ENCODE measurements at regions not wholly inside any gene's neighbourhood (a gene's known extent, or its start where the extent isn't known, plus 50 kb on each side); places are given as distances from the start of the nearest gene placed in this dataset.

GRCh38 chr16:66231452-66232160 lies 134.9 kb upstream of the CDH5 start:
- DNase-seq (ENCODE audit: low read depth): no peak
- TF ChIP-seq CTCF (IDR thresholded peaks at IDR 0.05; ENCODE audit: insufficient read depth, low read length): no peak

GRCh38 chr16:66229651-66230050 lies 136.8 kb upstream of the CDH5 start:
- TF ChIP-seq CTCF (IDR thresholded peaks at IDR 0.05; ENCODE audit: insufficient read depth, low read length): no peak
- DNase-seq (ENCODE audit: low read depth): no peak
- no peak overlapping the region for H3K4me3 ChIP-seq (ENCODE audit: low read depth, low read length)

More at GRCh38 chr16:66231452-66232160, 134.9 kb upstream of the CDH5 start:
- H3K4me3 ChIP-seq (ENCODE audit: low read depth, low read length): no peak overlapping the region

GRCh38 chr16:66228792-66229191 lies 137.7 kb upstream of the CDH5 start:
- H3K4me3 ChIP-seq (ENCODE audit: low read depth, low read length): no peak overlapping the region
- DNase-seq (ENCODE audit: low read depth): peak; percentile 57
- TF ChIP-seq CTCF (IDR thresholded peaks at IDR 0.05; ENCODE audit: insufficient read depth, low read length): no peak

- TF ChIP-seq CTCF (IDR thresholded peaks at IDR 0.05; ENCODE audit: insufficient read depth, low read length): no peak
- DNase-seq (ENCODE audit: low read depth): no peak
- no peak overlapping the region for H3K4me3 ChIP-seq (ENCODE audit: low read depth, low read length)
These were observed 138.5 kb upstream of the CDH5 start for GRCh38 chr16:66227766-66228530.

GRCh38 chr16:66226762-66227161 lies 139.7 kb upstream of the CDH5 start:
- TF ChIP-seq CTCF (IDR thresholded peaks at IDR 0.05; ENCODE audit: insufficient read depth, low read length): no peak
- DNase-seq (ENCODE audit: low read depth): peak; percentile 27
- H3K4me3 ChIP-seq (ENCODE audit: low read depth, low read length): no peak overlapping the region

- no peak overlapping the region for H3K4me3 ChIP-seq (ENCODE audit: low read depth, low read length)
- TF ChIP-seq CTCF (IDR thresholded peaks at IDR 0.05; ENCODE audit: insufficient read depth, low read length): no peak
- no peak for DNase-seq (ENCODE audit: low read depth)
These were observed 140.8 kb upstream of the CDH5 start for GRCh38 chr16:66225696-66226095.

Data from fibroblast of the aortic adventitia (primary cell).